ENCODE measurements at regions not wholly inside any gene's neighbourhood (a gene's known extent, or its start where the extent isn't known, plus 50 kb on each side); places are given as distances from the start of the nearest gene placed in this dataset.

DNA sequence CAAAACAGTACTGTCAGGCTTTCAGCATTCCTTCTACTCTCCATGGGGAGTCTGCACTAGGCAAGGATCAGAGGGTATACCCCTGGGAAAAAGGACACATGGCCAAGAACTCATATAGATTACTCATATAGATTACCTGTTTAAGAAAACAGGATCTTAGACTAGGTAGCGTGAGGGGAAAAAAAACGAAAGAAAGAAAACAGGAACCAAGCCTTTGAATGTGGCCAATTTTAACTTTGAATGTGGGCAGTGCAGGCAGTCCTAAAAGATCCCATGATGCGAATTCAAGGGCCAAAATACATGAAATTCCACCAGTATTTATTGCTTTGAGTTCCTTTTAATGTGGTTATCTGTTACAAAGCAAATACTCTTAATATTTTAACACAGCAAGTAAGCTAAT, 108.6 kb upstream of the TAC1 start (continued):
- TF ChIP-seq STAT1 (conservative IDR thresholded peaks at IDR 0.05) (no peak), MXI1 (IDR thresholded peaks at IDR 0.05; ENCODE audit: low read depth, low read length) (no peak), IKZF2 (IDR thresholded peaks at IDR 0.05) (peak; percentile 87 to 92), MEF2A (IDR thresholded peaks at IDR 0.05; ENCODE audit: insufficient read depth, low read depth, low read length) (peak; percentile 85), ZNF24 (IDR thresholded peaks at IDR 0.05) (no peak), BACH1 (IDR thresholded peaks at IDR 0.05; ENCODE audit: borderline replicate concordance) (peak; percentile 48; the same call in 1 of the 2 replicates), IKZF1 (conservative IDR thresholded peaks at IDR 0.05) (peak; percentile 69), POLR2AphosphoS5 (IDR thresholded peaks at IDR 0.05; ENCODE audit: low read length) (no peak), ZNF217 (IDR thresholded peaks at IDR 0.05) (no peak), ZSCAN29 (IDR thresholded peaks at IDR 0.05) (no peak), SUZ12 (IDR thresholded peaks at IDR 0.05; ENCODE audit: unreplicated experiment) (no peak), WRNIP1 (IDR thresholded peaks at IDR 0.05; ENCODE audit: borderline replicate concordance, low read depth, low read length) (no peak), CHD1 (IDR thresholded peaks at IDR 0.05; ENCODE audit: low read depth, low read length) (no peak), EP300 (IDR thresholded peaks at IDR 0.05; ENCODE audit: borderline replicate concordance in 1 of 2, control insufficient read depth in 1 of 2, low read depth in 2 of 2, low read length in 2 of 2) (peak; percentile 65 to 72), ZBED1 (IDR thresholded peaks at IDR 0.05; ENCODE audit: borderline replicate concordance) (no peak), TARDBP (IDR thresholded peaks at IDR 0.05; ENCODE audit: borderline replicate concordance) (no peak), NFYA (IDR thresholded peaks at IDR 0.05; ENCODE audit: borderline replicate concordance, low read depth, low read length) (no peak), ESRRA (IDR thresholded peaks at IDR 0.05; ENCODE audit: low read length) (no peak)
- TF ChIP-seq, protein P1, sequence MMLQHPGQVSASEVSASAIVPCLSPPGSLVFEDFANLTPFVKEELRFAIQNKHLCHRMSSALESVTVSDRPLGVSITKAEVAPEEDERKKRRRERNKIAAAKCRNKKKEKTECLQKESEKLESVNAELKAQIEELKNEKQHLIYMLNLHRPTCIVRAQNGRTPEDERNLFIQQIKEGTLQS (IDR thresholded peaks at IDR 0.05; ENCODE audit: borderline replicate concordance, extremely low read depth, low read depth, low read length), result no peak
- TF ChIP-seq, protein P2, sequence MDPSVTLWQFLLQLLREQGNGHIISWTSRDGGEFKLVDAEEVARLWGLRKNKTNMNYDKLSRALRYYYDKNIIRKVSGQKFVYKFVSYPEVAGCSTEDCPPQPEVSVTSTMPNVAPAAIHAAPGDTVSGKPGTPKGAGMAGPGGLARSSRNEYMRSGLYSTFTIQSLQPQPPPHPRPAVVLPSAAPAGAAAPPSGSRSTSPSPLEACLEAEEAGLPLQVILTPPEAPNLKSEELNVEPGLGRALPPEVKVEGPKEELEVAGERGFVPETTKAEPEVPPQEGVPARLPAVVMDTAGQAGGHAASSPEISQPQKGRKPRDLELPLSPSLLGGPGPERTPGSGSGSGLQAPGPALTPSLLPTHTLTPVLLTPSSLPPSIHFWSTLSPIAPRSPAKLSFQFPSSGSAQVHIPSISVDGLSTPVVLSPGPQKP (IDR thresholded peaks at IDR 0.05; ENCODE audit: low read depth, low read length), result no peak
- TF ChIP-seq, protein P3, sequence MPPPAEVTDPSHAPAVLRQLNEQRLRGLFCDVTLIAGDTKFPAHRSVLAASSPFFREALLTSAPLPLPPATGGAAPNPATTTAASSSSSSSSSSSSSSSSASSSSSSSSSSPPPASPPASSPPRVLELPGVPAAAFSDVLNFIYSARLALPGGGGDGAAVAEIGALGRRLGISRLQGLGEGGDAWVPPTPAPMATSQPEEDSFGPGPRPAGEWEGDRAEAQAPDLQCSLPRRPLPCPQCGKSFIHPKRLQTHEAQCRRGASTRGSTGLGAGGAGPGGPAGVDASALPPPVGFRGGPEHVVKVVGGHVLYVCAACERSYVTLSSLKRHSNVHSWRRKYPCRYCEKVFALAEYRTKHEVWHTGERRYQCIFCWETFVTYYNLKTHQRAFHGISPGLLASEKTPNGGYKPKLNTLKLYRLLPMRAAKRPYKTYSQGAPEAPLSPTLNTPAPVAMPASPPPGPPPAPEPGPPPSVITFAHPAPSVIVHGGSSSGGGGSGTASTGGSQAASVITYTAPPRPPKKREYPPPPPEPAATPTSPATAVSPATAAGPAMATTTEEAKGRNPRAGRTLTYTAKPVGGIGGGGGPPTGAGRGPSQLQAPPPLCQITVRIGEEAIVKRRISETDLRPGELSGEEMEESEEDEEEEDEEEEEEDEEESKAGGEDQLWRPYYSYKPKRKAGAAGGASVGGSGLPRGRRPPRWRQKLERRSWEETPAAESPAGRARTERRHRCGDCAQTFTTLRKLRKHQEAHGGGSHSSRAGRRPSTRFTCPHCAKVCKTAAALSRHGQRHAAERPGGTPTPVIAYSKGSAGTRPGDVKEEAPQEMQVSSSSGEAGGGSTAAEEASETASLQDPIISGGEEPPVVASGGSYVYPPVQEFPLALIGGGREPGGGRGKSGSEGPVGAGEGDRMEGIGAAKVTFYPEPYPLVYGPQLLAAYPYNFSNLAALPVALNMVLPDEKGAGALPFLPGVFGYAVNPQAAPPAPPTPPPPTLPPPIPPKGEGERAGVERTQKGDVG (CRISPR knock-in tag; IDR thresholded peaks at IDR 0.05), result no peak
- TF ChIP-seq, protein P4, sequence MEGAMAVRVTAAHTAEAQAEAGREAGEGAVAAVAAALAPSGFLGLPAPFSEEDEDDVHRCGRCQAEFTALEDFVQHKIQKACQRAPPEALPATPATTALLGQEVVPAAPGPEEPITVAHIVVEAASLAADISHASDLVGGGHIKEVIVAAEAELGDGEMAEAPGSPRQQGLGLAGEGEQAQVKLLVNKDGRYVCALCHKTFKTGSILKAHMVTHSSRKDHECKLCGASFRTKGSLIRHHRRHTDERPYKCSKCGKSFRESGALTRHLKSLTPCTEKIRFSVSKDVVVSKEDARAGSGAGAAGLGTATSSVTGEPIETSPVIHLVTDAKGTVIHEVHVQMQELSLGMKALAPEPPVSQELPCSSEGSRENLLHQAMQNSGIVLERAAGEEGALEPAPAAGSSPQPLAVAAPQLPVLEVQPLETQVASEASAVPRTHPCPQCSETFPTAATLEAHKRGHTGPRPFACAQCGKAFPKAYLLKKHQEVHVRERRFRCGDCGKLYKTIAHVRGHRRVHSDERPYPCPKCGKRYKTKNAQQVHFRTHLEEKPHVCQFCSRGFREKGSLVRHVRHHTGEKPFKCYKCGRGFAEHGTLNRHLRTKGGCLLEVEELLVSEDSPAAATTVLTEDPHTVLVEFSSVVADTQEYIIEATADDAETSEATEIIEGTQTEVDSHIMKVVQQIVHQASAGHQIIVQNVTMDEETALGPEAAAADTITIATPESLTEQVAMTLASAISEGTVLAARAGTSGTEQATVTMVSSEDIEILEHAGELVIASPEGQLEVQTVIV (IDR thresholded peaks at IDR 0.05; ENCODE audit: borderline replicate concordance, partially characterized antibody), result no peak

All from GM12878 (cell line).